ENCODE measurements at regions not wholly inside any gene's neighbourhood (a gene's known extent, or its start where the extent isn't known, plus 50 kb on each side); places are given as distances from the start of the nearest gene placed in this dataset.

DNA sequence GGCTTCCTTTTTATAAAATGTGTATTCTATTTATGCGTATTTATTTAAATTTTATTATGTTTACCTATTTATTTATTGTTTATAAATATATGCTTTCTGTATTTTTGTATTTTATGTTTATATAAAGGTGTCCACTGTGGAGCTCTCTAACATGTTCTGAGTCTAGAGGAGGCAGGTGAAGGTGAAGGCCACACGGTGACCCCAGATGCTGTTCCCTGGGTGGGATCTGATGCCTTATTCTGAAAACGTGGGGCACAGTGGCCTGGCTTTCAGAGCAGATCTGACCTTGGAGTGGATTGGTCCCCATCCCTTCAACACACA lies 104.7 kb upstream of the SLC7A14 start:
- TF ChIP-seq POLR2A (IDR thresholded peaks at IDR 0.05; ENCODE audit: low read depth) (no peak), POLR2AphosphoS5 (IDR thresholded peaks at IDR 0.05) (no peak), EP300 (IDR thresholded peaks at IDR 0.05) (no peak)
- TF ChIP-seq, protein P1, sequence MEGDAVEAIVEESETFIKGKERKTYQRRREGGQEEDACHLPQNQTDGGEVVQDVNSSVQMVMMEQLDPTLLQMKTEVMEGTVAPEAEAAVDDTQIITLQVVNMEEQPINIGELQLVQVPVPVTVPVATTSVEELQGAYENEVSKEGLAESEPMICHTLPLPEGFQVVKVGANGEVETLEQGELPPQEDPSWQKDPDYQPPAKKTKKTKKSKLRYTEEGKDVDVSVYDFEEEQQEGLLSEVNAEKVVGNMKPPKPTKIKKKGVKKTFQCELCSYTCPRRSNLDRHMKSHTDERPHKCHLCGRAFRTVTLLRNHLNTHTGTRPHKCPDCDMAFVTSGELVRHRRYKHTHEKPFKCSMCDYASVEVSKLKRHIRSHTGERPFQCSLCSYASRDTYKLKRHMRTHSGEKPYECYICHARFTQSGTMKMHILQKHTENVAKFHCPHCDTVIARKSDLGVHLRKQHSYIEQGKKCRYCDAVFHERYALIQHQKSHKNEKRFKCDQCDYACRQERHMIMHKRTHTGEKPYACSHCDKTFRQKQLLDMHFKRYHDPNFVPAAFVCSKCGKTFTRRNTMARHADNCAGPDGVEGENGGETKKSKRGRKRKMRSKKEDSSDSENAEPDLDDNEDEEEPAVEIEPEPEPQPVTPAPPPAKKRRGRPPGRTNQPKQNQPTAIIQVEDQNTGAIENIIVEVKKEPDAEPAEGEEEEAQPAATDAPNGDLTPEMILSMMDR (IDR thresholded peaks at IDR 0.05) = no peak

All from esophagus muscularis mucosa (tissue), 4 donors.